B cell (primary cell): ENCODE measurements at regions not wholly inside any gene's neighbourhood (a gene's known extent, or its start where the extent isn't known, plus 50 kb on each side); places are given as distances from the start of the nearest gene placed in this dataset.

Source experiments
- ATAC-seq: fragments of 200-7000 bp; cut with Tn5 transposase; one replicate; pipeline ENCODE4 v1.10.0; 2021; ENCODE audit warnings: low read depth, mild to moderate bottlenecking, moderate number of reproducible peaks, moderate library complexity
- CTCF ChIA-PET: fragments of 350-600 bp; sonication (Branson Sonifier 250); formaldehyde crosslinking; loops from one replicate; lab custom pipeline; 2021; ENCODE audit warnings: antibody characterized with exemption, inconsistent platforms; lab: Charles Lee
- POLR2A ChIA-PET: fragments of 350-600 bp; sonication (Branson Sonifier 250); formaldehyde crosslinking; loops from one replicate; lab custom pipeline; 2021; ENCODE audit warnings: antibody characterized with exemption; lab: Charles Lee
- DNase-seq: peaks from one replicate; pipeline ENCODE4 v3.0.0; 2013
- H2AFZ ChIP-seq: 2 replicates; pipeline ENCODE4 v1.6.1; 2012; ENCODE audit warnings: mild to moderate bottlenecking, low read depth, low read length; ENCODE audit not compliant: insufficient read depth, poor library complexity, severe bottlenecking
- H3K27ac ChIP-seq, 2 donors: 1 replicate in 1 of 2; 2 replicates in 1 of 2; pipeline ENCODE4 v1.5.1; 2012 to 2013; ENCODE audit warnings: low read length in 2 of 2, mild to moderate bottlenecking in 2 of 2, moderate library complexity in 1 of 2
- H3K27me3 ChIP-seq, 4 experiments: fragments of 200-600 bp in 1 of 4; sonication (generic) in 1 of 4; replicated peaks in 1 of 4; 1 replicate in 2 of 4; 2 replicates in 2 of 4; pipeline versions ENCODE4 v1.6.1 to v1.7.0; 2013 to 2016; ENCODE audit warnings: low read length in 3 of 4, mild to moderate bottlenecking in 2 of 4, mixed read lengths in 1 of 4, moderate library complexity in 1 of 4; ENCODE audit not compliant: insufficient read depth in 4 of 4, control insufficient read depth in 3 of 4; ENCODE audit errors: control extremely low read depth in 1 of 4
- H3K36me3 ChIP-seq, 2 experiments: replicated peaks in 1 of 2; 1 replicate in 1 of 2; 2 replicates in 1 of 2; pipeline versions ENCODE4 v1.6.1 to v1.7.1; 2013; ENCODE audit warnings: low read length in 1 of 2; ENCODE audit not compliant: insufficient read depth in 2 of 2, control insufficient read depth in 1 of 2; ENCODE audit errors: control extremely low read depth in 1 of 2, extremely low read depth in 1 of 2
- H3K4me1 ChIP-seq, 2 donors: fragments of 200-600 bp in 1 of 2; sonication (generic) in 1 of 2; 1 replicate in 1 of 2; 2 replicates in 1 of 2; pipeline versions ENCODE4 v1.5.1 to v1.6.1; 2013 to 2017; ENCODE audit warnings: low read length in 2 of 2; ENCODE audit not compliant: control insufficient read depth in 2 of 2, insufficient read depth in 2 of 2
- H3K4me2 ChIP-seq: replicated peaks from 2 replicates; pipeline ENCODE3; 2012; ENCODE audit warnings: mild to moderate bottlenecking, low read depth, low read length; ENCODE audit not compliant: poor library complexity, severe bottlenecking
- H3K4me3 ChIP-seq, 5 experiments: fragments of 200-600 bp in 1 of 5; sonication (generic) in 1 of 5; 1 replicate in 3 of 5; 2 replicates in 2 of 5; pipeline versions ENCODE4 v1.5.1 to v1.7.0; 2011 to 2016; ENCODE audit warnings: low read length in 4 of 5, mild to moderate bottlenecking in 4 of 5, low read depth in 2 of 5, control low read depth in 1 of 5, moderate library complexity in 1 of 5; ENCODE audit not compliant: insufficient read depth in 1 of 5; ENCODE audit errors: control extremely low read depth in 1 of 5, extremely low read depth in 1 of 5
- H3K79me2 ChIP-seq: fragments of 200-600 bp; sonication (generic); one replicate; pipeline ENCODE4 v1.6.0; 2016; ENCODE audit warnings: low read length; ENCODE audit not compliant: control insufficient read depth, insufficient read depth
- H3K9ac ChIP-seq: fragments of 200-600 bp; sonication (generic); 2 replicates; pipeline ENCODE4 v1.6.1; 2017; ENCODE audit warnings: mild to moderate bottlenecking, low read length, moderate library complexity
- H3K9me3 ChIP-seq, 3 donors: one replicate each; pipeline versions ENCODE4 v1.6.1 to v1.7.1; 2013; ENCODE audit warnings: low read length in 2 of 3; ENCODE audit not compliant: control insufficient read depth in 2 of 3, insufficient read depth in 1 of 3; ENCODE audit errors: control extremely low read depth in 1 of 3
- H4K20me1 ChIP-seq: 2 replicates; pipeline ENCODE4 v1.6.0; 2012; ENCODE audit warnings: mild to moderate bottlenecking, low read length; ENCODE audit not compliant: insufficient read depth, control insufficient read depth, poor library complexity, severe bottlenecking
- H3K27ac Mint-ChIP-seq: one replicate; pipeline ENCODE4 v1.8.0; 2021; ENCODE audit warnings: mixed read lengths
- H3K27me3 Mint-ChIP-seq: one replicate; pipeline ENCODE4 v1.8.0; 2021; ENCODE audit warnings: mixed read lengths
- H3K4me1 Mint-ChIP-seq: one replicate; pipeline ENCODE4 v1.8.0; 2021; ENCODE audit warnings: mixed read lengths
- H3K4me3 Mint-ChIP-seq: one replicate; pipeline ENCODE4 v1.8.0; 2021; ENCODE audit warnings: mixed read lengths
- H3K9me3 Mint-ChIP-seq: one replicate; pipeline ENCODE4 v1.8.0; 2022; ENCODE audit warnings: mixed read lengths; ENCODE audit not compliant: insufficient read depth
- CTCF ChIP-seq: fragments of 200-600 bp; IDR thresholded peaks from one replicate; pipeline ENCODE4 v1.8.0; 2022; ENCODE audit warnings: antibody characterized with exemption, mild to moderate bottlenecking
- EZH2 ChIP-seq: IDR thresholded peaks from 2 replicates; pipeline ENCODE4 v1.6.1; 2012; ENCODE audit warnings: borderline replicate concordance, low read depth, mild to moderate bottlenecking, moderate library complexity, low read length; ENCODE audit not compliant: insufficient read depth, poor library complexity, severe bottlenecking
- WGBS: methylation state at CpG from one replicate; pipeline ENCODE4 v1.1.5; 2013; ENCODE audit warnings: missing lambda C conversion rate; ENCODE audit not compliant: insufficient coverage; 5-methylcytosine and 5-hydroxymethylcytosine counted together
- intact Hi-C: fragments of 100-400 bp; cut with micrococcal nuclease; formaldehyde crosslinking; loops from one replicate; pipeline ENCODE4 v1.10.0; 2022

GRCh38 chr6:14716499-14717146, 529.2 kb upstream of the JARID2 start:
- Mint-ChIP-seq H3K9me3 (no peaks in the 10 kb centered on the region), H3K4me1 (peaks cover 65% of the 10 kb centered on the region), H3K4me3 (peak overlapping the region; percentile 52), H3K27me3 (no peaks in the 10 kb centered on the region), H3K27ac (peak overlapping the region; percentile 72)
- ATAC-seq (no peak), DNase-seq (no peak)
- Histone ChIP-seq H3K27ac (peak overlapping the region in 1 of 2 donors; percentile 31), H4K20me1 (no peaks in the 10 kb centered on the region), H3K9me3 (peaks cover 0 to 4% (median 0%) of the 10 kb centered on the region in 3 donors), H2AFZ (no peak overlapping the region), H3K4me1 (peaks cover 61 to 64% of the 10 kb centered on the region in 2 donors), H3K4me2 (peak overlapping the region; percentile 35), H3K79me2 (no peaks in the 10 kb centered on the region), H3K36me3 (no peaks in the 10 kb centered on the region), H3K4me3 (no peak overlapping the region), H3K9ac (no peak overlapping the region), H3K27me3 (no peaks in the 10 kb centered on the region)
- ChIA-PET POLR2A (interaction anchor here (0.6 to 0.7 kb wide), 3 partner anchors 56 to 368 kb away, joined by 4 to 9 read pairs (median 8); no protein-coding TSS in a partner anchor), CTCF (interaction anchor here (0.7 to 0.8 kb wide), 2 partner anchors 22 to 50 kb away, joined by 3 read pairs; no protein-coding TSS in a partner anchor)
- TF ChIP-seq CTCF (no peak), EZH2 (no peak)
- WGBS, result 51% methylated on average over 6 of the region's 9 CpGs
- intact Hi-C loops, result loop anchor here (5.0 kb wide), 1 partner anchor 504 kb away; no protein-coding TSS in a partner anchor

- Mint-ChIP-seq H3K9me3 (no peaks in the 10 kb centered on the region), H3K4me3 (peak overlapping the region; percentile 57), H3K4me1 (peaks cover 71% of the 10 kb centered on the region), H3K27ac (peak overlapping the region; percentile 38), H3K27me3 (no peaks in the 10 kb centered on the region)
- Histone ChIP-seq H2AFZ (peak overlapping the region; percentile 18), H3K4me2 (peak overlapping the region; percentile 35), H3K79me2 (no peaks in the 10 kb centered on the region), H3K9me3 (peaks cover 0 to 7% (median 0%) of the 10 kb centered on the region in 3 donors), H3K4me3 (peak overlapping the region in 1 of 5 experiments; percentile 26), H4K20me1 (no peaks in the 10 kb centered on the region), H3K36me3 (no peaks in the 10 kb centered on the region), H3K27ac (peak overlapping the region; percentile 31 to 38), H3K4me1 (peaks cover 68 to 70% of the 10 kb centered on the region in 2 donors), H3K9ac (peak overlapping the region; percentile 16), H3K27me3 (no peaks in the 10 kb centered on the region)
- ATAC-seq, result peak; percentile 66
- DNase-seq, result peak; percentile 54
- POLR2A ChIA-PET, result interaction anchor here (0.6 to 1.4 kb wide), 5 partner anchors 10 to 589 kb away, joined by 3 to 7 read pairs (median 4); no protein-coding TSS in a partner anchor
- 66% methylated on average over 3 of the region's 3 CpGs for WGBS
- TF ChIP-seq EZH2 (no peak), CTCF (no peak)
- CTCF ChIA-PET, result interaction anchor here (0.6 to 1.6 kb wide), 4 partner anchors 12 to 139 kb away, joined by 3 to 10 read pairs (median 3); no protein-coding TSS in a partner anchor
- intact Hi-C loops, result loop anchor here (5.0 kb wide), 1 partner anchor 505 kb away; no protein-coding TSS in a partner anchor
Measured at GRCh38 chr6:14717307-14717706, 528.6 kb upstream of the JARID2 start.
